ENCODE measurements at regions not wholly inside any gene's neighbourhood (a gene's known extent, or its start where the extent isn't known, plus 50 kb on each side); places are given as distances from the start of the nearest gene placed in this dataset.

GRCh38 chr12:19779395-19780056 lies 340.2 kb downstream of the AEBP2 start:
- Mint-ChIP-seq H3K4me3 (no peak overlapping the region), H3K4me1 (no peaks in the 10 kb centered on the region), H3K27me3 (no peaks in the 10 kb centered on the region), H3K9me3 (peaks cover 10% of the 10 kb centered on the region), H3K36me3 (no peaks in the 10 kb centered on the region), H3K27ac (no peak overlapping the region)
- no peak for ATAC-seq

GRCh38 chr12:19780460-19780859 lies 341.2 kb downstream of the AEBP2 start:
- Mint-ChIP-seq H3K27me3 (no peaks in the 10 kb centered on the region), H3K4me3 (no peak overlapping the region), H3K4me1 (no peaks in the 10 kb centered on the region), H3K36me3 (no peaks in the 10 kb centered on the region), H3K27ac (no peak overlapping the region), H3K9me3 (peaks cover 13% of the 10 kb centered on the region)
- ATAC-seq, result no peak

DNA sequence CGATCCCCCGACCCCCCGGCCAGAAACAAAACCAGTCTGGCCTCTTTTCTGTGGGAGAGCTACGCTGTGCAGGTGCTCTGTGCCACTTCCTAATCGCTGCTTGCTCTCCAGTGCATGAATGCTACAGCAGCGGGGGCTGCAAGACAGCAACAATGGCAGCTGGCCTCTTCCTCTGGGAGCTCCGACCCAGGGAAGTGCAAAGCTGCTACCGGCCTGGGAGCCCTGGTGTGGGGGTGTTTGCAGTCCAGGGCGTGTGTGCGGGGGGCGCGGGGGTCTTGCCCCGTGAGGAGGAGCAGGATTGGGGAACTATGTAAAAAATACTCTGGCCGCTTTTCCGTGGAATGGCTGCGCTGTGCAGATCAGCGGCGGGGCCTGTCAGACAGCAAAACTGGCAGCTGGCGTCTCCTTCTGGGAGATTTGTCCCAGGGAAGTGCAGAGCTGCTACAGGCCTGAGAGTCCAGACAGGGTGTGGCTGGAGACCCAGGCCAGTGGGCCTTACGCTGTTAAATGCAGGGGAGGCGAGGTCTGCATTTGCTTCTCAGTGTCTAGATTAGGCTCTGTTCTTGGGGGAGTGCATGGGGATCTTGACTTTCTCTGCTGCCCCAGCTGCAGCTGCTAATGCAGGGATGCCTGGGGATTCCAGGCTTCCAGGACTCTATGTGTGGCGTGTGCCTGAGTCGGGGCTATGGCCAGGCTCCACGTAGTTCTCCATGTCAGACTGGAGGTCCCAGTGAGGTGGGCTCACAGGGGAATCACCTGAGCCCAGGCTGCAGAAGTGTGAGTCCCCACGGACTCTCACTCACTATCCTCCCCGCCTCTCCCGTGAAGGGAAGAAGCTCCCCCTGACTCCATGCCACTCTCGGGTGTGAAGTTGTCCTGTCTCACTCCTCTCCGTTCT lies 344.5 kb downstream of the AEBP2 start:
- H3K9me3 Mint-ChIP-seq, result peaks cover 3% of the 10 kb centered on the region
- no peaks in the 10 kb centered on the region for H3K4me1 Mint-ChIP-seq
- H3K4me3 Mint-ChIP-seq, result no peak overlapping the region
- peak; percentile 34 for ATAC-seq
- H3K36me3 Mint-ChIP-seq, result no peaks in the 10 kb centered on the region
- H3K27ac Mint-ChIP-seq, result no peak overlapping the region
- no peaks in the 10 kb centered on the region for H3K27me3 Mint-ChIP-seq

DNA sequence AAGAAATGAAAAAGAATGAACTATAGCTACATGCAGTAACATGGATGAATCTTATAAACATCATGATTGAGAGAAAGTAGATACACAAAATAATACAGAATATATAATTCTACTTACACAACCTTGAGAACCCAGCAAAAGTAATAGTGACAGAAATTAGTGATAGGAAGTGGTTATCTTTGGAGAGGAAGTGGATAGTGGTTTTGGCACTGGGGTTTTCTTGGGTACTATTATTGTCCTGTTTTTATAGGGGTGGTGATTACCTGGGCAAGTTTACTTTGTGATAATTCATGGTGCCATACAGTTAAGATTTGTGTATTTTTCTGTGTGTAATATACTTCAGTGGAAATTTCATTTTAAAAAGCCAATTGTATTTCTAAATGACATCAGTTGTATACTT lies 352.7 kb downstream of the AEBP2 start:
- Mint-ChIP-seq H3K4me1 (no peaks in the 10 kb centered on the region), H3K9me3 (peaks cover 3% of the 10 kb centered on the region), H3K36me3 (no peaks in the 10 kb centered on the region), H3K27me3 (no peaks in the 10 kb centered on the region), H3K27ac (no peak overlapping the region), H3K4me3 (no peak overlapping the region)
- ATAC-seq, result no peak

- Mint-ChIP-seq H3K4me1 (no peaks in the 10 kb centered on the region), H3K36me3 (no peaks in the 10 kb centered on the region), H3K4me3 (no peak overlapping the region), H3K27me3 (no peaks in the 10 kb centered on the region), H3K9me3 (peaks cover 3% of the 10 kb centered on the region), H3K27ac (no peak overlapping the region)
- no peak for ATAC-seq
Measured at GRCh38 chr12:19794116-19794515, 354.8 kb downstream of the AEBP2 start.

GRCh38 chr12:19799216-19799615 lies 359.9 kb downstream of the AEBP2 start:
- Mint-ChIP-seq H3K4me1 (no peaks in the 10 kb centered on the region), H3K4me3 (no peak overlapping the region), H3K27ac (no peak overlapping the region), H3K36me3 (no peaks in the 10 kb centered on the region), H3K27me3 (no peaks in the 10 kb centered on the region), H3K9me3 (peaks cover 5% of the 10 kb centered on the region)
- ATAC-seq, result no peak

DNA sequence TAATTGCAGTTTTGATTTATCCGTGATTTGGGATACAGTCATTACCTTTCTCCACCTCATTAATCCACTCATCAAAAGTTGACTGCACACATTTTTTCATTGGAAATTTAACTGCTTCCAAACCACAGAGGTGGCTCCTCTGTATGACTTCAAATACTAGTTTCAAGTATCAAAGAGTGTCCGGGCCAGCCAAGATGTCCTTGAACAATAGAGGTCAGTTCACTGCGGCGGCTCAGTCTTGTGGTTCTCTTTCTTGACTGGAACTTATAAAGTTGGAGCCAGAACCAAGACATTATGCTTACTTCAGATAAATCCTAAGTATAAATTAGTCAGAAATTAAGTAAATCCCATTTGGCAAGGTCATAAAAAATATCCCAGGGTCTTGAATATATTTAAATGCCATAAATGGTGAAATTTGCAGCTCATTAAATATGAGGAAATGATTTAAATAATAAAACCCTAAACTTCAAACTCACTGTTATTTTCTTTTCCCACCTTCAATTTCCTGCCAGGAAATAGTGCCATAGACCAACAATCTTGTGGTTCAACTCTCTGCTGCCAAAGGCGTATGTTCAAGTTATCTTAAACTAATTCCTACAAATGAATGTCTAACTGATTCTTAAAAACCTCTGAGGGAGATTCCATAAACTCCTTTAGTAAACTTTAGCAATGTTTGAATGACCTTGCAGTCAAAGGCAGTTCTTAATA lies 360.8 kb downstream of the AEBP2 start:
- H3K9me3 Mint-ChIP-seq, result peaks cover 5% of the 10 kb centered on the region
- H3K36me3 Mint-ChIP-seq, result no peaks in the 10 kb centered on the region
- H3K4me1 Mint-ChIP-seq, result no peaks in the 10 kb centered on the region
- no peak overlapping the region for H3K4me3 Mint-ChIP-seq
- H3K27me3 Mint-ChIP-seq, result no peaks in the 10 kb centered on the region
- no peak for ATAC-seq
- no peak overlapping the region for H3K27ac Mint-ChIP-seq

- Mint-ChIP-seq H3K27me3 (no peaks in the 10 kb centered on the region), H3K9me3 (peaks cover 5% of the 10 kb centered on the region), H3K27ac (no peak overlapping the region), H3K4me3 (no peak overlapping the region), H3K4me1 (no peaks in the 10 kb centered on the region), H3K36me3 (no peaks in the 10 kb centered on the region)
- ATAC-seq, result no peak
Measured at GRCh38 chr12:19800884-19801283, 361.6 kb downstream of the AEBP2 start.

GRCh38 chr12:19801941-19802340 lies 362.6 kb downstream of the AEBP2 start:
- no peaks in the 10 kb centered on the region for H3K27me3 Mint-ChIP-seq
- no peak overlapping the region for H3K4me3 Mint-ChIP-seq
- H3K4me1 Mint-ChIP-seq, result no peaks in the 10 kb centered on the region
- no peaks in the 10 kb centered on the region for H3K36me3 Mint-ChIP-seq
- H3K27ac Mint-ChIP-seq, result no peak overlapping the region
- no peak for ATAC-seq
- peaks cover 5% of the 10 kb centered on the region for H3K9me3 Mint-ChIP-seq

- no peak for ATAC-seq
- Mint-ChIP-seq H3K9me3 (peaks cover 5% of the 10 kb centered on the region), H3K27ac (no peak overlapping the region), H3K36me3 (no peaks in the 10 kb centered on the region), H3K27me3 (no peaks in the 10 kb centered on the region), H3K4me3 (no peak overlapping the region), H3K4me1 (no peaks in the 10 kb centered on the region)
Measured at GRCh38 chr12:19802915-19803314, 363.6 kb downstream of the AEBP2 start.

GRCh38 chr12:19804737-19805136 lies 365.4 kb downstream of the AEBP2 start:
- Mint-ChIP-seq H3K36me3 (no peaks in the 10 kb centered on the region), H3K27ac (no peak overlapping the region), H3K9me3 (peaks cover 11% of the 10 kb centered on the region), H3K4me3 (no peak overlapping the region), H3K4me1 (no peaks in the 10 kb centered on the region), H3K27me3 (no peaks in the 10 kb centered on the region)
- ATAC-seq, result no peak

- peaks cover 7% of the 10 kb centered on the region for H3K9me3 Mint-ChIP-seq
- no peaks in the 10 kb centered on the region for H3K4me1 Mint-ChIP-seq
- H3K27me3 Mint-ChIP-seq, result no peaks in the 10 kb centered on the region
- H3K27ac Mint-ChIP-seq, result no peak overlapping the region
- no peak overlapping the region for H3K4me3 Mint-ChIP-seq
- H3K36me3 Mint-ChIP-seq, result no peaks in the 10 kb centered on the region
- ATAC-seq, result no peak
Measured at GRCh38 chr12:19808371-19808770, 369.1 kb downstream of the AEBP2 start.

GRCh38 chr12:19810213-19810612 lies 370.9 kb downstream of the AEBP2 start:
- Mint-ChIP-seq H3K4me1 (no peaks in the 10 kb centered on the region), H3K9me3 (peaks cover 9% of the 10 kb centered on the region), H3K27me3 (no peaks in the 10 kb centered on the region), H3K27ac (no peak overlapping the region), H3K36me3 (no peaks in the 10 kb centered on the region), H3K4me3 (no peak overlapping the region)
- no peak for ATAC-seq

- no peak overlapping the region for H3K4me3 Mint-ChIP-seq
- H3K36me3 Mint-ChIP-seq, result no peaks in the 10 kb centered on the region
- H3K4me1 Mint-ChIP-seq, result no peaks in the 10 kb centered on the region
- H3K27ac Mint-ChIP-seq, result no peak overlapping the region
- H3K27me3 Mint-ChIP-seq, result no peaks in the 10 kb centered on the region
- ATAC-seq, result no peak
- H3K9me3 Mint-ChIP-seq, result peaks cover 9% of the 10 kb centered on the region
Measured at GRCh38 chr12:19811922-19812321, 372.6 kb downstream of the AEBP2 start.

DNA sequence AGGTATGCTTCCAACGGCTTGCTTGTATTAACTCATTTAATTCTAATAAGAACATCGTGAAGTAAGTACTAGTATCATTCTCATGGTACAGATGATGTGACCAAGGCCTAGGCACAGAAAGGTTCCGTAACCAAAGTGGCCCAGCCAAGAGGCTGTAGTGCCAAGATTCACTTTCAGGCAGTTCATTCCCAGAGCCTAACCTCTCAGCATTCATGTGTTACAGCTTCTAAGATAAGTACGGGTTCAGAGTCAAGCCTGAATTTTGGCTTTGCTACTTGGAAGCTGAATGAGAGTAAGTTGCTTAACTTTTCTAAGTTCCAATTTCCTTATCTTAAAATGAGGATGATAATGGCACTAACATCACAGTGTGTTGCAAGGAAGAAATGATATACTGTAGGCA lies 379.9 kb downstream of the AEBP2 start:
- no peaks in the 10 kb centered on the region for H3K36me3 Mint-ChIP-seq
- H3K4me3 Mint-ChIP-seq, result no peak overlapping the region
- no peaks in the 10 kb centered on the region for H3K4me1 Mint-ChIP-seq

More for the DNA sequence above, 379.9 kb downstream of the AEBP2 start:
- no peak for ATAC-seq
- H3K27ac Mint-ChIP-seq, result no peak overlapping the region
- H3K27me3 Mint-ChIP-seq, result no peaks in the 10 kb centered on the region
- H3K9me3 Mint-ChIP-seq, result peaks cover 7% of the 10 kb centered on the region
